ENCODE measurements at regions not wholly inside any gene's neighbourhood (a gene's known extent, or its start where the extent isn't known, plus 50 kb on each side); places are given as distances from the start of the nearest gene placed in this dataset.

DNA sequence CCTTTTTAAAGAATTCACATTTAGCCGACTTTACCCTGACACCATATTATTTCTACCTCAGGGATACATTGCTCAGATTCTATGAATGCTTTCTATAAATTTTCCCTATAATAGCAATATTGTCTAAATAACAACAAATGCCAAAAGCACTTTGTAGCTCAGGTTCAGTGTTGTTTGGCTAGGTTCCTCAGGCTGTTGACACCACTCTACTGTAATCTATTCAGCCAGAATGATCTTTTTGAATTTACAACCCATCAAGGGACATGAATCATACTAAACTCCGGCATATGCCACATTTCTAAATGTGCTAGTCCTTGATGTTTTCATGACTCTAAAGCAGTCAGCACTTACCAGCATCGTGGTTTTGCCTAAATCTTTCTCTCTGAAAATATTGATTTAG is 641.5 kb upstream of the CDH10 start:
- no peak for TF ChIP-seq POLR2A (IDR thresholded peaks at IDR 0.05; ENCODE audit: low read length)
- TF ChIP-seq GATA1 (IDR thresholded peaks at IDR 0.05; ENCODE audit: low read depth, low read length): no peak

Measured in erythroblast (primary cell).